Nephron progenitor cell (in vitro differentiated cells): ENCODE measurements at regions not wholly inside any gene's neighbourhood (a gene's known extent, or its start where the extent isn't known, plus 50 kb on each side); places are given as distances from the start of the nearest gene placed in this dataset.
"Not testable (repeated sequence)": the region's sequence is repeated elsewhere in the genome, so short reads cannot be mapped to it uniquely, and the experiment has no call there.

Experiments used
- DNase-seq: peaks from one replicate; pipeline ENCODE4 v3.0.0; 2021
- H3K27ac Mint-ChIP-seq: 2 replicates; pipeline ENCODE4 v1.8.0; 2021; ENCODE audit warnings: mild to moderate bottlenecking, moderate library complexity, mixed read lengths
- H3K27me3 Mint-ChIP-seq: 2 replicates; pipeline ENCODE4 v1.8.0; 2021; ENCODE audit warnings: mild to moderate bottlenecking, low read depth, mixed read lengths; ENCODE audit not compliant: poor library complexity
- H3K36me3 Mint-ChIP-seq: 2 replicates; pipeline ENCODE4 v1.8.0; 2021; ENCODE audit warnings: low read depth, mixed read lengths
- H3K4me1 Mint-ChIP-seq: 2 replicates; pipeline ENCODE4 v1.8.0; 2021; ENCODE audit warnings: mixed read lengths
- H3K4me3 Mint-ChIP-seq: 2 replicates; pipeline ENCODE4 v1.8.0; 2021; ENCODE audit warnings: mild to moderate bottlenecking, moderate library complexity, mixed read lengths
- H3K9me3 Mint-ChIP-seq: 2 replicates; pipeline ENCODE4 v1.8.0; 2021; ENCODE audit warnings: mild to moderate bottlenecking, moderate library complexity, mixed read lengths
- CTCF ChIP-seq: fragments of 200-600 bp; sonication (generic); IDR thresholded peaks from 2 replicates; pipeline ENCODE4 v1.5.0; 2021; ENCODE audit warnings: antibody characterized with exemption

GRCh38 chr22:46030231-46030880 is 53.4 kb upstream of the WNT7B start:
- H3K4me3 Mint-ChIP-seq: no peak overlapping the region
- H3K27me3 Mint-ChIP-seq: peaks cover 58% of the 10 kb centered on the region
- DNase-seq: no peak

GRCh38 chr22:46031066-46031465 is 54.1 kb upstream of the WNT7B start:
- Mint-ChIP-seq H3K36me3 (no peaks in the 10 kb centered on the region), H3K4me3 (no peak overlapping the region), H3K27ac (no peak overlapping the region), H3K4me1 (peaks cover 35% of the 10 kb centered on the region), H3K27me3 (peaks cover 51% of the 10 kb centered on the region), H3K9me3 (no peaks in the 10 kb centered on the region)
- no peak for DNase-seq
- TF ChIP-seq CTCF: no peak

More at GRCh38 chr22:46030231-46030880, 53.4 kb upstream of the WNT7B start:
- no peaks in the 10 kb centered on the region for H3K36me3 Mint-ChIP-seq
- H3K4me1 Mint-ChIP-seq: peaks cover 34% of the 10 kb centered on the region
- no peaks in the 10 kb centered on the region for H3K9me3 Mint-ChIP-seq
- H3K27ac Mint-ChIP-seq: no peak overlapping the region
- TF ChIP-seq CTCF: no peak

- peaks cover 37% of the 10 kb centered on the region for H3K4me1 Mint-ChIP-seq
- no peaks in the 10 kb centered on the region for H3K36me3 Mint-ChIP-seq
- H3K27me3 Mint-ChIP-seq: peaks cover 46% of the 10 kb centered on the region
- no peak overlapping the region for H3K27ac Mint-ChIP-seq
- no peak overlapping the region for H3K4me3 Mint-ChIP-seq
- DNase-seq: no peak
- no peak for TF ChIP-seq CTCF
- H3K9me3 Mint-ChIP-seq: no peaks in the 10 kb centered on the region
Observed at GRCh38 chr22:46031557-46031956, 54.6 kb upstream of the WNT7B start.

- H3K27me3 Mint-ChIP-seq: peaks cover 40% of the 10 kb centered on the region
- H3K36me3 Mint-ChIP-seq: no peaks in the 10 kb centered on the region
- no peak overlapping the region for H3K27ac Mint-ChIP-seq
- H3K9me3 Mint-ChIP-seq: no peaks in the 10 kb centered on the region
- no peak overlapping the region for H3K4me3 Mint-ChIP-seq
- H3K4me1 Mint-ChIP-seq: peaks cover 40% of the 10 kb centered on the region
- no peak for DNase-seq
- TF ChIP-seq CTCF: no peak
Observed at GRCh38 chr22:46031965-46032851, 55.2 kb upstream of the WNT7B start.

GRCh38 chr22:46033256-46034200 is 56.6 kb upstream of the WNT7B start:
- peaks cover 41% of the 10 kb centered on the region for H3K4me1 Mint-ChIP-seq
- H3K4me3 Mint-ChIP-seq: no peak overlapping the region
- H3K36me3 Mint-ChIP-seq: no peaks in the 10 kb centered on the region
- no peak for TF ChIP-seq CTCF
- DNase-seq: no peak
- no peak overlapping the region for H3K27ac Mint-ChIP-seq
- H3K9me3 Mint-ChIP-seq: no peaks in the 10 kb centered on the region
- peaks cover 33% of the 10 kb centered on the region for H3K27me3 Mint-ChIP-seq

GRCh38 chr22:46034480-46034879 is 57.5 kb upstream of the WNT7B start:
- H3K36me3 Mint-ChIP-seq: not testable (repeated sequence)

More at GRCh38 chr22:46034480-46034879, 57.5 kb upstream of the WNT7B start:
- Mint-ChIP-seq H3K4me3 (peak overlapping the region; percentile 86), H3K4me1 (peaks cover 41% of the 10 kb centered on the region), H3K27me3 (peaks cover 26% of the 10 kb centered on the region)
- not testable (repeated sequence) for H3K9me3 Mint-ChIP-seq, H3K27ac Mint-ChIP-seq, DNase-seq
